SK-N-SH (cell line): ENCODE measurements at regions not wholly inside any gene's neighbourhood (a gene's known extent, or its start where the extent isn't known, plus 50 kb on each side); places are given as distances from the start of the nearest gene placed in this dataset.

Experiments used
- CTCF ChIA-PET: fragments of 300-600, 350-600 bp; formaldehyde crosslinking; extraction: SDS; loops from one replicate; lab custom pipeline; 2021; lab: Yijun Ruan, JAX
- POLR2A ChIA-PET: fragments of 350-600 bp; sonication (Branson Sonifier 250); formaldehyde crosslinking; extraction: SDS; loops from one replicate; lab custom pipeline; 2020; ENCODE audit warnings: antibody characterized with exemption, inconsistent platforms; lab: Yijun Ruan, JAX
- DNase-seq: peaks from one replicate; pipeline ENCODE4 v3.0.0; 2012
- H2AFZ ChIP-seq: fragments of 200-600 bp; sonication (generic); 2 replicates; pipeline ENCODE4 v1.8.1; 2016; ENCODE audit warnings: antibody characterized with exemption, mild to moderate bottlenecking, low read depth
- H3F3A ChIP-seq: fragments of 200-600 bp; sonication (generic); replicated peaks from 2 replicates; pipeline ENCODE3; 2016; ENCODE audit warnings: antibody characterized with exemption, mild to moderate bottlenecking; ENCODE audit not compliant: insufficient read depth
- H3K27ac ChIP-seq, 2 experiments: fragments of 200-500 bp in 1 of 2; fragments of 200-600 bp in 1 of 2; sonication (Bioruptor generic) in 1 of 2; sonication (generic), shearing (Covaris generic) in 1 of 2; 2 replicates each; pipeline versions ENCODE4 v1.5.1 to v1.6.1; 2014 to 2016; ENCODE audit warnings: low read depth in 2 of 2, inconsistent platforms in 1 of 2, low read length in 1 of 2, mild to moderate bottlenecking in 1 of 2, mixed read lengths in 1 of 2
- H3K27me3 ChIP-seq: fragments of 200-600 bp; sonication (generic), shearing (Covaris generic); 2 replicates; pipeline ENCODE4 v1.6.1; 2016; ENCODE audit warnings: mixed run types; ENCODE audit not compliant: insufficient read depth
- H3K36me3 ChIP-seq, 2 experiments: fragments of 200-500 bp in 1 of 2; fragments of 200-600 bp in 1 of 2; sonication (Bioruptor generic) in 1 of 2; sonication (generic) in 1 of 2; replicated peaks in 1 of 2; 2 replicates each; pipeline versions ENCODE3 to v1.5.1; 2014 to 2016; ENCODE audit warnings: low read length in 1 of 2, mild to moderate bottlenecking in 1 of 2; ENCODE audit not compliant: insufficient read depth in 2 of 2, control insufficient read depth in 1 of 2
- H3K4me1 ChIP-seq, 2 experiments: fragments of 200-500 bp in 1 of 2; fragments of 200-600 bp in 1 of 2; sonication (Bioruptor generic) in 1 of 2; sonication (generic), shearing (Covaris generic) in 1 of 2; 2 replicates each; pipeline versions ENCODE4 v1.5.1 to v1.6.1; 2014 to 2016; ENCODE audit warnings: low read depth in 1 of 2, low read length in 1 of 2, mixed run types in 1 of 2; ENCODE audit not compliant: insufficient read depth in 2 of 2, control insufficient read depth in 1 of 2
- H3K4me2 ChIP-seq: fragments of 200-600 bp; sonication (generic), shearing (Covaris generic); 2 replicates; pipeline ENCODE4 v1.6.1; 2017; ENCODE audit warnings: mixed run types
- H3K4me3 ChIP-seq, 2 experiments: fragments of 200-500 bp in 1 of 2; fragments of 200-600 bp in 1 of 2; sonication (Bioruptor generic) in 1 of 2; sonication (generic), shearing (Covaris generic) in 1 of 2; 2 replicates each; pipeline versions ENCODE4 v1.5.1 to v1.8.1; 2014 to 2016; ENCODE audit warnings: low read depth in 2 of 2, inconsistent platforms in 1 of 2, low read length in 1 of 2, mild to moderate bottlenecking in 1 of 2, mixed read lengths in 1 of 2, moderate library complexity in 1 of 2
- H3K79me2 ChIP-seq: fragments of 200-600 bp; sonication (generic); 2 replicates; pipeline ENCODE4 v1.8.1; 2017; ENCODE audit warnings: mild to moderate bottlenecking; ENCODE audit not compliant: insufficient read depth
- H3K9ac ChIP-seq: fragments of 200-600 bp; sonication (generic); 2 replicates; pipeline ENCODE4 v1.6.1; 2017; ENCODE audit warnings: mixed run types
- H3K9me2 ChIP-seq: fragments of 200-600 bp; sonication (generic); 2 replicates; pipeline ENCODE4 v1.6.1; 2017; ENCODE audit warnings: mixed run types
- H3K9me3 ChIP-seq: fragments of 200-600 bp; sonication (generic); 2 replicates; pipeline ENCODE4 v1.6.1; 2017; ENCODE audit warnings: mixed run types, mild to moderate bottlenecking, moderate library complexity
- H4K20me1 ChIP-seq: fragments of 200-600 bp; sonication (generic); 2 replicates; pipeline ENCODE4 v1.6.1; 2017; ENCODE audit warnings: mild to moderate bottlenecking, mixed run types; ENCODE audit not compliant: insufficient read depth
- ELF1 ChIP-seq: IDR thresholded peaks from 2 replicates; pipeline ENCODE4 v1.4.0; 2012
- FOSL2 ChIP-seq: IDR thresholded peaks from 2 replicates; pipeline ENCODE4 v1.4.0; 2012; ENCODE audit warnings: low read depth, mild to moderate bottlenecking, moderate library complexity, borderline replicate concordance
- FOXJ3 ChIP-seq: sonication (generic); formaldehyde crosslinking; IDR thresholded peaks from 2 replicates; pipeline ENCODE4 v1.5.1; 2020; ENCODE audit warnings: mild to moderate bottlenecking, missing genetic modification reagents
- FOXM1 ChIP-seq: IDR thresholded peaks from 2 replicates; pipeline ENCODE4 v1.4.0; 2012; ENCODE audit warnings: low read depth, mild to moderate bottlenecking
- GABPA ChIP-seq: IDR thresholded peaks from 2 replicates; pipeline ENCODE4 v1.4.0; 2012; ENCODE audit warnings: low read depth, mild to moderate bottlenecking
- JUND ChIP-seq: IDR thresholded peaks from 2 replicates; pipeline ENCODE4 v1.4.0; 2012
- MEF2A ChIP-seq: IDR thresholded peaks from 2 replicates; pipeline ENCODE4 v1.4.0; 2012; ENCODE audit warnings: low read depth, borderline replicate concordance
- MXI1 ChIP-seq: IDR thresholded peaks from 2 replicates; pipeline ENCODE4 v1.6.1; 2012; ENCODE audit warnings: mild to moderate bottlenecking, low read depth, low read length, improper control_type of control experiment
- NFIC ChIP-seq: IDR thresholded peaks from 2 replicates; pipeline ENCODE4 v1.4.0; 2012; ENCODE audit warnings: borderline replicate concordance
- NRF1 ChIP-seq: IDR thresholded peaks from 2 replicates; pipeline ENCODE4 v1.6.1; 2012; ENCODE audit warnings: low read depth, mild to moderate bottlenecking, low read length
- POLR2AphosphoS5 ChIP-seq: IDR thresholded peaks from 2 replicates; pipeline ENCODE4 v1.6.1; 2012; ENCODE audit warnings: low read depth, low read length
- RAD21 ChIP-seq: IDR thresholded peaks from 2 replicates; pipeline ENCODE4 v1.6.1; 2012; ENCODE audit warnings: mild to moderate bottlenecking, low read length
- RCOR1 ChIP-seq: fragments of 150-350 bp; IDR thresholded peaks from 2 replicates; pipeline ENCODE4 v1.6.1; 2017; ENCODE audit warnings: antibody characterized with exemption, low read length
- SIN3A ChIP-seq: IDR thresholded peaks from 2 replicates; pipeline ENCODE4 v1.6.1; 2012; ENCODE audit warnings: low read depth, mild to moderate bottlenecking, low read length, moderate library complexity, borderline replicate concordance
- TAF1 ChIP-seq: IDR thresholded peaks from 2 replicates; pipeline ENCODE4 v1.6.1; 2012; ENCODE audit warnings: low read depth, mild to moderate bottlenecking, low read length, moderate library complexity, borderline replicate concordance
- TCF12 ChIP-seq: IDR thresholded peaks from 2 replicates; pipeline ENCODE4 v1.4.0; 2012
- TEAD4 ChIP-seq: IDR thresholded peaks from 2 replicates; pipeline ENCODE4 v1.4.0; 2012; ENCODE audit warnings: mild to moderate bottlenecking, borderline replicate concordance; ENCODE audit not compliant: insufficient read depth
- YY1 ChIP-seq: IDR thresholded peaks from 2 replicates; pipeline ENCODE4 v1.4.0; 2012; ENCODE audit warnings: low read depth, mild to moderate bottlenecking
- whole genome bisulfite sequencing: methylation state at CpG from one replicate; pipeline ENCODE4 v1.1.6; 2017; ENCODE audit warnings: low lambda C conversion rate; 5-methylcytosine and 5-hydroxymethylcytosine counted together
- TF ChIP-seq, protein P1 (sequence below): IDR thresholded peaks from 2 replicates; pipeline ENCODE4 v1.4.0; 2012; ENCODE audit warnings: low read depth, borderline replicate concordance
- TF ChIP-seq, protein P2 (sequence below): IDR thresholded peaks from 2 replicates; pipeline ENCODE4 v1.6.1; 2012; ENCODE audit warnings: mild to moderate bottlenecking, low read depth, low read length, moderate library complexity
- TF ChIP-seq, protein P3 (sequence below): IDR thresholded peaks from 2 replicates; pipeline ENCODE4 v1.4.0; 2012; ENCODE audit warnings: low read depth, borderline replicate concordance
- TF ChIP-seq, protein P4 (sequence below): IDR thresholded peaks from 2 replicates; pipeline ENCODE4 v1.4.0; 2012; ENCODE audit warnings: low read depth

DNA sequence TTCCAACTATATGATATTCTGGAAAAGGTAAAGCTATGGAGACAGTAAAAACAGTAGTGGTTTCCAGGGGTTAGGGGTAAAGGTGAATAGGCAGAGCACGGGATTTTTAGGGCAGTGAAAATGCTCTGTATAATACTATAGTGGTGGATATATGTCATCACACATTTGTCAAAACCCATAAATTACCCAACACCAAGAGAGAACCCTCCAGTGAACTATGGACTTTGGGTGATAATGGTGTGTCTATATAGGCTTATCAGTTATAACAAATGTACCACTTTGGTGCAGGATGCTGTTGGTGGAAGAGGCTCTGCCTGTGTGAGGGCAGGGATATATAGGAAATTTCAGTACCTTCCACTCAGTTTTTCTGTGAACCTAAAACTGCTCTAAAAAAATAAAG, 149.9 kb downstream of the GPX5 start:
- no peak for DNase-seq
- H4K20me1 ChIP-seq, result no peaks in the 10 kb centered on the region
- ChIA-PET POLR2A (no interaction called here), CTCF (no interaction called here)
- no peaks in the 10 kb centered on the region for H3K9me3 ChIP-seq
- no peaks in the 10 kb centered on the region for H3K9me2 ChIP-seq
- no peaks in the 10 kb centered on the region for H3F3A ChIP-seq
- H3K27me3 ChIP-seq, result peaks cover 5% of the 10 kb centered on the region; the same call in 1 of the 2 replicates
- H3K27ac ChIP-seq, result no peak overlapping the region
- H3K4me3 ChIP-seq, result no peak overlapping the region
- H3K4me2 ChIP-seq, result no peak overlapping the region
- no peak overlapping the region for H3K9ac ChIP-seq
- H3K79me2 ChIP-seq, result no peaks in the 10 kb centered on the region
- TF ChIP-seq FOSL2 (no peak), TCF12 (no peak), RAD21 (no peak), GABPA (no peak), TAF1 (no peak)
- TF ChIP-seq, protein P1, sequence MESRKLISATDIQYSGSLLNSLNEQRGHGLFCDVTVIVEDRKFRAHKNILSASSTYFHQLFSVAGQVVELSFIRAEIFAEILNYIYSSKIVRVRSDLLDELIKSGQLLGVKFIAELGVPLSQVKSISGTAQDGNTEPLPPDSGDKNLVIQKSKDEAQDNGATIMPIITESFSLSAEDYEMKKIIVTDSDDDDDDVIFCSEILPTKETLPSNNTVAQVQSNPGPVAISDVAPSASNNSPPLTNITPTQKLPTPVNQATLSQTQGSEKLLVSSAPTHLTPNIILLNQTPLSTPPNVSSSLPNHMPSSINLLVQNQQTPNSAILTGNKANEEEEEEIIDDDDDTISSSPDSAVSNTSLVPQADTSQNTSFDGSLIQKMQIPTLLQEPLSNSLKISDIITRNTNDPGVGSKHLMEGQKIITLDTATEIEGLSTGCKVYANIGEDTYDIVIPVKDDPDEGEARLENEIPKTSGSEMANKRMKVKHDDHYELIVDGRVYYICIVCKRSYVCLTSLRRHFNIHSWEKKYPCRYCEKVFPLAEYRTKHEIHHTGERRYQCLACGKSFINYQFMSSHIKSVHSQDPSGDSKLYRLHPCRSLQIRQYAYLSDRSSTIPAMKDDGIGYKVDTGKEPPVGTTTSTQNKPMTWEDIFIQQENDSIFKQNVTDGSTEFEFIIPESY, result no peak
- 78% methylated on average over 1 of the region's 1 CpG for WGBS
- no peaks in the 10 kb centered on the region for H3K36me3 ChIP-seq
- H2AFZ ChIP-seq, result no peak overlapping the region
- no peaks in the 10 kb centered on the region; a peak in 1 of 4 replicates for H3K4me1 ChIP-seq

DNA sequence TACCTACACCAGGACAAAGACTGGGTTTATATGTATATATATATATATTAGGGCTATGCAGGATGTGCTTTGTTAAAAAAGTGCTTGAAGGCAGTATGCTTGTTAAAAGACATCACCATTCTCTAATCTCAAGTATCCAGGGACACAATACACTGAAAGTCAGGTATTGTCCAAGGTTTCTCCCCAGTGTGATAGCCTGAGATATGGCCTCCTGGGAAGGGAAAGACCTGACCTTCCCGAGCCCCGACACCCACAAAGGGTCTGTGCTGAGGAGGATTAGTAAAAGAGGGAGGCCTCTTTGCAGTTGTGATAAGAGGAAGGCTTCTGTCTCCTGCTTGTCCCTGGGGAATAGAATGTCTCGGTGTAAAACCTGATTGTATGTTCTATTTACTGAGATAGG, 156.9 kb downstream of the GPX5 start:
- TF ChIP-seq YY1 (no peak), TCF12 (no peak), MXI1 (no peak), NRF1 (no peak), NFIC (no peak), MEF2A (no peak), ELF1 (no peak), TEAD4 (no peak), RCOR1 (no peak), FOXM1 (no peak), SIN3A (no peak), POLR2AphosphoS5 (no peak), JUND (no peak), FOXJ3 (CRISPR knock-in tag) (no peak)
- TF ChIP-seq, protein P2, sequence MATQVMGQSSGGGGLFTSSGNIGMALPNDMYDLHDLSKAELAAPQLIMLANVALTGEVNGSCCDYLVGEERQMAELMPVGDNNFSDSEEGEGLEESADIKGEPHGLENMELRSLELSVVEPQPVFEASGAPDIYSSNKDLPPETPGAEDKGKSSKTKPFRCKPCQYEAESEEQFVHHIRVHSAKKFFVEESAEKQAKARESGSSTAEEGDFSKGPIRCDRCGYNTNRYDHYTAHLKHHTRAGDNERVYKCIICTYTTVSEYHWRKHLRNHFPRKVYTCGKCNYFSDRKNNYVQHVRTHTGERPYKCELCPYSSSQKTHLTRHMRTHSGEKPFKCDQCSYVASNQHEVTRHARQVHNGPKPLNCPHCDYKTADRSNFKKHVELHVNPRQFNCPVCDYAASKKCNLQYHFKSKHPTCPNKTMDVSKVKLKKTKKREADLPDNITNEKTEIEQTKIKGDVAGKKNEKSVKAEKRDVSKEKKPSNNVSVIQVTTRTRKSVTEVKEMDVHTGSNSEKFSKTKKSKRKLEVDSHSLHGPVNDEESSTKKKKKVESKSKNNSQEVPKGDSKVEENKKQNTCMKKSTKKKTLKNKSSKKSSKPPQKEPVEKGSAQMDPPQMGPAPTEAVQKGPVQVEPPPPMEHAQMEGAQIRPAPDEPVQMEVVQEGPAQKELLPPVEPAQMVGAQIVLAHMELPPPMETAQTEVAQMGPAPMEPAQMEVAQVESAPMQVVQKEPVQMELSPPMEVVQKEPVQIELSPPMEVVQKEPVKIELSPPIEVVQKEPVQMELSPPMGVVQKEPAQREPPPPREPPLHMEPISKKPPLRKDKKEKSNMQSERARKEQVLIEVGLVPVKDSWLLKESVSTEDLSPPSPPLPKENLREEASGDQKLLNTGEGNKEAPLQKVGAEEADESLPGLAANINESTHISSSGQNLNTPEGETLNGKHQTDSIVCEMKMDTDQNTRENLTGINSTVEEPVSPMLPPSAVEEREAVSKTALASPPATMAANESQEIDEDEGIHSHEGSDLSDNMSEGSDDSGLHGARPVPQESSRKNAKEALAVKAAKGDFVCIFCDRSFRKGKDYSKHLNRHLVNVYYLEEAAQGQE, result no peak
- TF ChIP-seq, protein P3, sequence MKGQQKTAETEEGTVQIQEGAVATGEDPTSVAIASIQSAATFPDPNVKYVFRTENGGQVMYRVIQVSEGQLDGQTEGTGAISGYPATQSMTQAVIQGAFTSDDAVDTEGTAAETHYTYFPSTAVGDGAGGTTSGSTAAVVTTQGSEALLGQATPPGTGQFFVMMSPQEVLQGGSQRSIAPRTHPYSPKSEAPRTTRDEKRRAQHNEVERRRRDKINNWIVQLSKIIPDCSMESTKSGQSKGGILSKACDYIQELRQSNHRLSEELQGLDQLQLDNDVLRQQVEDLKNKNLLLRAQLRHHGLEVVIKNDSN, result no peak
- TF ChIP-seq, protein P1, result no peak
- TF ChIP-seq, protein P4, sequence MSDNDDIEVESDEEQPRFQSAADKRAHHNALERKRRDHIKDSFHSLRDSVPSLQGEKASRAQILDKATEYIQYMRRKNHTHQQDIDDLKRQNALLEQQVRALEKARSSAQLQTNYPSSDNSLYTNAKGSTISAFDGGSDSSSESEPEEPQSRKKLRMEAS, result no peak
- DNase-seq, result no peak
- no peaks in the 10 kb centered on the region for H3F3A ChIP-seq
- WGBS, result 17% methylated on average over 3 of the region's 3 CpGs
- H3K4me2 ChIP-seq, result no peak overlapping the region
- H3K4me3 ChIP-seq, result no peak overlapping the region
- H3K36me3 ChIP-seq, result no peaks in the 10 kb centered on the region
- POLR2A ChIA-PET, result no interaction called here
- H2AFZ ChIP-seq, result no peak overlapping the region
- H3K27ac ChIP-seq, result no peak overlapping the region
- CTCF ChIA-PET, result no interaction called here
- no peaks in the 10 kb centered on the region for H3K79me2 ChIP-seq
- H3K9me2 ChIP-seq, result no peaks in the 10 kb centered on the region
- H3K9ac ChIP-seq, result no peak overlapping the region
- H3K9me3 ChIP-seq, result no peaks in the 10 kb centered on the region
- H3K27me3 ChIP-seq, result peaks cover 25% of the 10 kb centered on the region
- no peaks in the 10 kb centered on the region for H4K20me1 ChIP-seq
- 0 out of 4 replicates have a peak, but pooled peaks cover 0 to 6% of the 10 kb centered on the region in 2 experiments for H3K4me1 ChIP-seq
